Gastrocnemius medialis (tissue), 4 donors: ENCODE measurements at regions not wholly inside any gene's neighbourhood (a gene's known extent, or its start where the extent isn't known, plus 50 kb on each side); places are given as distances from the start of the nearest gene placed in this dataset.

Experiments used
- POLR2A ChIP-seq, 2 donors: fragments of 450-650 bp; IDR thresholded peaks; one replicate each; pipeline ENCODE4 v1.6.1; 2017; ENCODE audit warnings: antibody characterized with exemption in 2 of 2, mild to moderate bottlenecking in 2 of 2, moderate library complexity in 2 of 2
- TF ChIP-seq, protein P1 (sequence below), 5 experiments: fragments of 450-650 bp in 3 of 5; fragments of 200-600 bp in 2 of 5; sonication (generic) in 2 of 5; IDR thresholded peaks in 4 of 5; conservative IDR thresholded peaks in 1 of 5; 1 replicate in 4 of 5; 2 replicates in 1 of 5; pipeline ENCODE4 v1.5.1; 2016 to 2019; ENCODE audit warnings: antibody characterized with exemption in 5 of 5, mild to moderate bottlenecking in 3 of 5, moderate library complexity in 3 of 5

GRCh38 chr17:74089869-74090464 lies 113.5 kb upstream of the RPL38 start:
- TF ChIP-seq, protein P1, sequence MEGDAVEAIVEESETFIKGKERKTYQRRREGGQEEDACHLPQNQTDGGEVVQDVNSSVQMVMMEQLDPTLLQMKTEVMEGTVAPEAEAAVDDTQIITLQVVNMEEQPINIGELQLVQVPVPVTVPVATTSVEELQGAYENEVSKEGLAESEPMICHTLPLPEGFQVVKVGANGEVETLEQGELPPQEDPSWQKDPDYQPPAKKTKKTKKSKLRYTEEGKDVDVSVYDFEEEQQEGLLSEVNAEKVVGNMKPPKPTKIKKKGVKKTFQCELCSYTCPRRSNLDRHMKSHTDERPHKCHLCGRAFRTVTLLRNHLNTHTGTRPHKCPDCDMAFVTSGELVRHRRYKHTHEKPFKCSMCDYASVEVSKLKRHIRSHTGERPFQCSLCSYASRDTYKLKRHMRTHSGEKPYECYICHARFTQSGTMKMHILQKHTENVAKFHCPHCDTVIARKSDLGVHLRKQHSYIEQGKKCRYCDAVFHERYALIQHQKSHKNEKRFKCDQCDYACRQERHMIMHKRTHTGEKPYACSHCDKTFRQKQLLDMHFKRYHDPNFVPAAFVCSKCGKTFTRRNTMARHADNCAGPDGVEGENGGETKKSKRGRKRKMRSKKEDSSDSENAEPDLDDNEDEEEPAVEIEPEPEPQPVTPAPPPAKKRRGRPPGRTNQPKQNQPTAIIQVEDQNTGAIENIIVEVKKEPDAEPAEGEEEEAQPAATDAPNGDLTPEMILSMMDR (IDR thresholded peaks at IDR 0.05 in 4 of 5, conservative IDR thresholded peaks at IDR 0.05 in 1 of 5): no peak
- TF ChIP-seq POLR2A (IDR thresholded peaks at IDR 0.05): no peak
